ENCODE measurements at regions not wholly inside any gene's neighbourhood (a gene's known extent, or its start where the extent isn't known, plus 50 kb on each side); places are given as distances from the start of the nearest gene placed in this dataset.

- no TSS peak for BruUV-seq (replicated peaks)
- intact Hi-C loops (cut with micrococcal nuclease; ENCODE audit: unreplicated experiment) (no loop called here), in situ Hi-C loops (cut with HindIII; ENCODE audit: low pct_unique_long_range_greater_than_20kb, low sequenced_read_pairs) (no loop called here)
- Histone ChIP-seq H3K27me3 (ENCODE audit: control insufficient read depth, insufficient read depth, low read length) (peaks cover 33% of the 10 kb centered on the region), H3K4me3 (ENCODE audit: low read depth in 2 of 2, low read length in 2 of 2) (no peak overlapping the region), H3K27ac (ENCODE audit: low read length) (no peak overlapping the region), H3K36me3 (ENCODE audit: control insufficient read depth, insufficient read depth, low read length) (no peaks in the 10 kb centered on the region), H3K9me3 (ENCODE audit: control insufficient read depth, insufficient read depth, low read depth, low read length) (no peaks in the 10 kb centered on the region), H3K4me1 (ENCODE audit: control insufficient read depth, insufficient read depth, low read length) (no peaks in the 10 kb centered on the region)
- ChIA-PET CTCF (no interaction called here), POLR2A (no interaction called here)
- TF ChIP-seq TCF7L2 (IDR thresholded peaks at IDR 0.05; ENCODE audit: low read depth, low read length) (no peak), CTCF (IDR thresholded peaks at IDR 0.05) (no peak), POLR2AphosphoS5 (IDR thresholded peaks at IDR 0.05; ENCODE audit: low read depth, low read length) (no peak), SIN3A (IDR thresholded peaks at IDR 0.05; ENCODE audit: borderline replicate concordance, insufficient read depth, low read depth, low read length) (no peak), REST (IDR thresholded peaks at IDR 0.05; ENCODE audit: insufficient read depth in 1 of 2, low read depth in 2 of 2, low read length in 1 of 2) (no peak)
- DNase-seq (ENCODE audit: low read depth, low spot score) (no peak), ATAC-seq (no peak)
These were observed 143.9 kb upstream of the UMPS start for GRCh38 chr3:124586126-124587052.

GRCh38 chr3:124587053-124587408, 143.2 kb upstream of the UMPS start:
- DNase-seq (ENCODE audit: low read depth, low spot score), result no peak
- H3K36me3 ChIP-seq (ENCODE audit: control insufficient read depth, insufficient read depth, low read length), result no peaks in the 10 kb centered on the region
- no peaks in the 10 kb centered on the region for H3K4me1 ChIP-seq (ENCODE audit: control insufficient read depth, insufficient read depth, low read length)
- no TSS peak for BruUV-seq (replicated peaks)
- POLR2A ChIA-PET, result no interaction called here
- no peaks in the 10 kb centered on the region for H3K9me3 ChIP-seq (ENCODE audit: control insufficient read depth, insufficient read depth, low read depth, low read length)
- ATAC-seq, result no peak
- no peak overlapping the region for H3K4me3 ChIP-seq (ENCODE audit: low read depth in 2 of 2, low read length in 2 of 2)
- in situ Hi-C loops (cut with HindIII; ENCODE audit: low pct_unique_long_range_greater_than_20kb, low sequenced_read_pairs) (no loop called here), intact Hi-C loops (cut with micrococcal nuclease; ENCODE audit: unreplicated experiment) (no loop called here)
- no peak for TF ChIP-seq CTCF (IDR thresholded peaks at IDR 0.05)
- no peak for TF ChIP-seq SIN3A (IDR thresholded peaks at IDR 0.05; ENCODE audit: borderline replicate concordance, insufficient read depth, low read depth, low read length)
- TF ChIP-seq POLR2AphosphoS5 (IDR thresholded peaks at IDR 0.05; ENCODE audit: low read depth, low read length), result no peak
- no peak for TF ChIP-seq TCF7L2 (IDR thresholded peaks at IDR 0.05; ENCODE audit: low read depth, low read length)
- no peak overlapping the region for H3K27ac ChIP-seq (ENCODE audit: low read length)
- CTCF ChIA-PET, result no interaction called here
- H3K27me3 ChIP-seq (ENCODE audit: control insufficient read depth, insufficient read depth, low read length), result peaks cover 33% of the 10 kb centered on the region
